ENCODE measurements at regions not wholly inside any gene's neighbourhood (a gene's known extent, or its start where the extent isn't known, plus 50 kb on each side); places are given as distances from the start of the nearest gene placed in this dataset.

GRCh38 chr2:51919395-51919794 is 887.5 kb upstream of the NRXN1 start:
- TF ChIP-seq CTCF (IDR thresholded peaks at IDR 0.05; ENCODE audit: insufficient read depth, low read length, poor library complexity, severe bottlenecking), result no peak
- TF ChIP-seq EZH2phosphoT487 (conservative IDR thresholded peaks at IDR 0.05; ENCODE audit: low read length), result no peak

Measured in SU-DHL-6 (cell line).